22Rv1 (cell line): ENCODE measurements at regions not wholly inside any gene's neighbourhood (a gene's known extent, or its start where the extent isn't known, plus 50 kb on each side); places are given as distances from the start of the nearest gene placed in this dataset.
"Not testable (repeated sequence)": the region's sequence is repeated elsewhere in the genome, so short reads cannot be mapped to it uniquely, and the experiment has no call there.

Experiments used
- H3K27ac ChIP-seq: fragments of 450-650 bp; 2 replicates; pipeline ENCODE4 v1.5.1; 2017
- ZFX ChIP-seq: fragments of 450-650 bp; IDR thresholded peaks from 2 replicates; pipeline ENCODE4 v1.6.1; 2017; ENCODE audit warnings: antibody characterized with exemption, borderline replicate concordance
- TF ChIP-seq, protein P1 (sequence below): fragments of 450-650 bp; IDR thresholded peaks from 2 replicates; pipeline ENCODE4 v1.5.1; 2017; ENCODE audit warnings: mild to moderate bottlenecking

DNA sequence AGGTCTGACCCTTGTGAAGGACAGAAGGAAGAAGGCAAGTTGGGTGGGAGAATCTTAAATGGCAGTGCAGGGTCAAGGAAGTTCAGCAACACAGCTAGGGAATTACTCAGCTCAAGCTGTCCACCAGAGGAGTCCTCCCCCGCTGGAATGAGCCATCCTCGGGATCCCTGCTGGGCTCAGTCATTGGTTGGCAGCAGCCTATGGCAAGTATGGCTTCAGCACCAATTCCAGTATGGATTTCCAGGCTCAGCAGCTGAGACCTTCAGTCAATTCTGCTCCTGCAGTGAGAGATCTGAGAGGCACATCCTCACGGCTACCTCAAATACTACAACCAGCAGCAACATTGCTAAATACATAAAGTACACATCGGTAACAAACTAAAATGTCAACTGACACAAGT is 280.6 kb upstream of the PIK3R1 start:
- no peak for TF ChIP-seq ZFX
- TF ChIP-seq, protein P1, sequence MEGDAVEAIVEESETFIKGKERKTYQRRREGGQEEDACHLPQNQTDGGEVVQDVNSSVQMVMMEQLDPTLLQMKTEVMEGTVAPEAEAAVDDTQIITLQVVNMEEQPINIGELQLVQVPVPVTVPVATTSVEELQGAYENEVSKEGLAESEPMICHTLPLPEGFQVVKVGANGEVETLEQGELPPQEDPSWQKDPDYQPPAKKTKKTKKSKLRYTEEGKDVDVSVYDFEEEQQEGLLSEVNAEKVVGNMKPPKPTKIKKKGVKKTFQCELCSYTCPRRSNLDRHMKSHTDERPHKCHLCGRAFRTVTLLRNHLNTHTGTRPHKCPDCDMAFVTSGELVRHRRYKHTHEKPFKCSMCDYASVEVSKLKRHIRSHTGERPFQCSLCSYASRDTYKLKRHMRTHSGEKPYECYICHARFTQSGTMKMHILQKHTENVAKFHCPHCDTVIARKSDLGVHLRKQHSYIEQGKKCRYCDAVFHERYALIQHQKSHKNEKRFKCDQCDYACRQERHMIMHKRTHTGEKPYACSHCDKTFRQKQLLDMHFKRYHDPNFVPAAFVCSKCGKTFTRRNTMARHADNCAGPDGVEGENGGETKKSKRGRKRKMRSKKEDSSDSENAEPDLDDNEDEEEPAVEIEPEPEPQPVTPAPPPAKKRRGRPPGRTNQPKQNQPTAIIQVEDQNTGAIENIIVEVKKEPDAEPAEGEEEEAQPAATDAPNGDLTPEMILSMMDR = no peak
- H3K27ac ChIP-seq = no peak overlapping the region

- no peak overlapping the region for H3K27ac ChIP-seq
- TF ChIP-seq ZFX = no peak
Observed at GRCh38 chr5:67925511-67925910, 290.0 kb upstream of the PIK3R1 start.

GRCh38 chr5:67921004-67921601 is 294.5 kb upstream of the PIK3R1 start:
- TF ChIP-seq ZFX = no peak
- TF ChIP-seq, protein P1 = no peak
- peak overlapping the region; percentile 36 for H3K27ac ChIP-seq

DNA sequence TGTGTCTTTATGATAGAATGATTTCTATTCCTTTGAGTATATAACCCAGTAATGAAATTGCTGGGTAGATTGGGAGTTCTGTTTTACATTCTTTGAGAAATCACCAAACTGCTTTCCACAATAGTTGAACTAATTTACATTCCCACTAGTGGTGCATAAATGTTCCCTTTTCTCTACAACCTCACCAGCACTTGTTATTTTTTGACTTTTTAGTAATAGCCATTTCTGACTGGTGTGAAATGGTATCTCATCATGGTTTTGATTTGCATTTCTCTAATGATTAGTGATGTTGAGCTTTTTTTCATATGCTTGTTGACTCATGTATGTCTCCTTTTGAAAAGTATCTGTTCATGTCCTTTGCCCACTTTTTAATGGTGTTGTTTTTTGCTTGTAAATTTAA is 296.0 kb upstream of the PIK3R1 start:
- not testable (repeated sequence) for H3K27ac ChIP-seq

DNA sequence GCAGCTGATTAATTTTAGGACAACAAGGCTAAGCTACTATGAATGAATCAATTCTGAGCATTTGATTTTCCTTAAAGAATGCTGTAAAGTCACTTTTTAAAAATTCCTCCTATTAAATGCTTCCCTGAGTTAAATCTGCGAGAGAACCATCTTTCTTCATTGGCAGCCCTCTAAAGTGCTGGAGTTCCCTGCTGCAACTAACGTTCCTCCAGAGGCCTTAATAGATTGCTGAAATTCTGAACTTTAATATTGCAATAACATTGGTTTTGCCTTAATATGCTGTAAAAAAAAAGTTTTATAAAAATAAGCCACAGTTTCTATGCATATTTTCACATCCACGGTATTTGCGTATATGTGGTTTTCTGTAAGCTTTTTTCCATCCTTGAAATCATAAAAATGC is 298.0 kb upstream of the PIK3R1 start:
- H3K27ac ChIP-seq = no peak overlapping the region
- TF ChIP-seq, protein P1 = no peak
- TF ChIP-seq ZFX = no peak

- H3K27ac ChIP-seq = no peak overlapping the region
- TF ChIP-seq ZFX = no peak
- TF ChIP-seq, protein P1 = no peak
Observed at GRCh38 chr5:67910546-67910945, 305.0 kb upstream of the PIK3R1 start.

DNA sequence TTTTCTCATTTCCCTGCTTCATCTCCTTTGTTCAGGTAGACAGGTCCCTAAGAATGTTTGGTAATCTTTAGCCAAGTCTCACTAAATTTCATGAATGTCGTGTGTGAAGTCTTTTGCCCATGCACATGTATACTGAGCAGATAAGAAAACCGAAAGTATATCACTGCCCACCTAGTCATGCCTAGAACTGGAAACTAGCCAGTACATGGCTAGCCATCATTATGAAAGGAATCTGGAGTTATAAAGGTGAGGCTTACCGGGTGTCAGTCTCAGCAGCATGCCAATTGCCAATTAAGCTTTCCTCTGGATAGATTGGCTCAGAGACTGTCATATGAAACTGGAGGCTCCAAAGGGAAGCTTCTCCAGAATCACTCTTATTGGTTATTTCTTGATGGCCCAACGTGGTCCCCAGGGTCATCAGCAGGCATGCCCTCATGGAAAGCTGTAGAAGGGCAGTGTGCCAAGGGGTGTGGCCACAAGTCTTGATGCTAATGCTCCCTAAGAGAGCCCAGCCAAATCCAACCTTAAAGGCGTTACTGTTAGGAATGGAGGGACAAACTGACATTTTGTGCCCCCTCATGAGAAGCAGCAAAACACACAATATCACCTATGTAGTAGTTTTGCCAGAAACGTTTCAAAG is 307.3 kb upstream of the PIK3R1 start:
- TF ChIP-seq ZFX = no peak
- TF ChIP-seq, protein P1 = no peak
- H3K27ac ChIP-seq = no peak overlapping the region

GRCh38 chr5:67904366-67904765 is 311.2 kb upstream of the PIK3R1 start:
- no peak overlapping the region for H3K27ac ChIP-seq
- TF ChIP-seq, protein P1 = no peak
- no peak for TF ChIP-seq ZFX
